ENCODE measurements at regions not wholly inside any gene's neighbourhood (a gene's known extent, or its start where the extent isn't known, plus 50 kb on each side); places are given as distances from the start of the nearest gene placed in this dataset.

DNA sequence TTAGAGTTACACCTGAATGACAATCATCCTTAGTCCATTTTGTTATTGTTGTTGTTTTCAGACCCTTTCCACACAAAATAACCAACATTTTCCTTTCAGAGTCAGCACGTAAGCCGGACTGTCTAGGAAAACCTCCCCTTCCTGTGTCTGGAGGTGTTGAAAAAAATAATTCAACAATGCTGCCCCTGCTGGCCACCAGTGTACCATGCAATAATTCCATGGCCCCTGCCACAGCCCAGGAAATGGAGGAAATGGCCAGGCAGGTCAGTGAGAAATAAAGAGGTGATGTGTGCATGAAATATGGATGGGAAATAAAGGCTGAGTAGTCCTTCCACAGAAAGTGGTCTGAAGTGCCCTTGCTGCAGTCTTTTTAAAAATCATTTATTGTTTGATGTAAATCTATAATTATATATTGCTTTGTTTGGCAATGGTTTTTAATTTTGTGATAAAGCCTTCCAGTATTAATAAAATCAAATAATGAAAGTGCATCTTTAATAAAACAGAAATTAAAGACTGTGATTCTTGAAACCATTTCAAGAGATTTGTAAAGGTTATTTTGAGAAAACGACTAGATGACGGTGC is 152.8 kb upstream of the PAPPA start:
- TF ChIP-seq, protein P1, sequence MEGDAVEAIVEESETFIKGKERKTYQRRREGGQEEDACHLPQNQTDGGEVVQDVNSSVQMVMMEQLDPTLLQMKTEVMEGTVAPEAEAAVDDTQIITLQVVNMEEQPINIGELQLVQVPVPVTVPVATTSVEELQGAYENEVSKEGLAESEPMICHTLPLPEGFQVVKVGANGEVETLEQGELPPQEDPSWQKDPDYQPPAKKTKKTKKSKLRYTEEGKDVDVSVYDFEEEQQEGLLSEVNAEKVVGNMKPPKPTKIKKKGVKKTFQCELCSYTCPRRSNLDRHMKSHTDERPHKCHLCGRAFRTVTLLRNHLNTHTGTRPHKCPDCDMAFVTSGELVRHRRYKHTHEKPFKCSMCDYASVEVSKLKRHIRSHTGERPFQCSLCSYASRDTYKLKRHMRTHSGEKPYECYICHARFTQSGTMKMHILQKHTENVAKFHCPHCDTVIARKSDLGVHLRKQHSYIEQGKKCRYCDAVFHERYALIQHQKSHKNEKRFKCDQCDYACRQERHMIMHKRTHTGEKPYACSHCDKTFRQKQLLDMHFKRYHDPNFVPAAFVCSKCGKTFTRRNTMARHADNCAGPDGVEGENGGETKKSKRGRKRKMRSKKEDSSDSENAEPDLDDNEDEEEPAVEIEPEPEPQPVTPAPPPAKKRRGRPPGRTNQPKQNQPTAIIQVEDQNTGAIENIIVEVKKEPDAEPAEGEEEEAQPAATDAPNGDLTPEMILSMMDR (IDR thresholded peaks at IDR 0.05; ENCODE audit: extremely low read depth, insufficient read depth, missing control alignments): peak; percentile 52
- in situ Hi-C loops (cut with MboI; ENCODE audit: low pct_unique_long_range_greater_than_20kb, low sequenced_read_pairs, unreplicated experiment): no loop called here
- DNase-seq (ENCODE audit: low spot score): no peak

DNA sequence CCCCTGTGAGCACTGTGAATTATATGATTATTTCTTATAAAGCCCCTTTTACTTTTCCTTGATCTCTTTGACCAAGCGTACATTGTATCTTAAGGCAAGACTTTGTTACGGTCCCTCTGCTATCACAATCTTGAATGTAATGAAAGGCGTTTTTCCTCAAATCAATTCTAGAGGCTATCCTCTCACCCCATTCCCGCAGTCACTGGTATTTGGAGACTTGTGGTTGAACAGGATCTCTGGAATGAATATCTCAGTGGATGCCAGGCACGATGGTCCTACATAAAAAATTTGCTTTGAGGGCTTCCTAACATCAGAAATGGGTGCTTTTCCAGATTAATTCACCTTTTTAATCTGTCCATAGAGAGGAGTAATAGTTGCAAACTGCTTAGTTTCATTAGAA is 151.4 kb upstream of the PAPPA start:
- DNase-seq (ENCODE audit: low spot score): no peak
- in situ Hi-C loops (cut with MboI; ENCODE audit: low pct_unique_long_range_greater_than_20kb, low sequenced_read_pairs, unreplicated experiment): no loop called here
- TF ChIP-seq, protein P1 (IDR thresholded peaks at IDR 0.05; ENCODE audit: extremely low read depth, insufficient read depth, missing control alignments): no peak

DNA sequence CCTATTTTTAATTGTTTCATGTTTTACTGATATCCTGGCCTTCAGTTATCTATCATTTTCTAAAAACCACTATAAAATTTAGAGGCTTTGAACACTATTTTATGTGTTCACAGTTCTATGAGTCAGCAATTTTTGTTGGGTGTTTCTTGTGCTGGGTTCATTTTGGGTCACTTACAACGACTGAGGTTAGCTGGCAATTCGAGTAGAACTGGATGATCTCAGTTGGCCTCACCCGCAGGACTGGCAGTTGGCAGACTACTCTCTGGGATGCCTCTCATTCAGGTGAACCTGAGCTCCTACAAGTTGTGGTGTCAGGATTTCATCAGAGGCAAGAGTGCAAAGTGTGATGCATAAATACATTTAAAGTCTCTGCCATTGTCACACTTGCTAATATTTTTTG is 151.0 kb upstream of the PAPPA start:
- DNase-seq (ENCODE audit: low spot score): no peak
- TF ChIP-seq, protein P1 (IDR thresholded peaks at IDR 0.05; ENCODE audit: extremely low read depth, insufficient read depth, missing control alignments): no peak
- in situ Hi-C loops (cut with MboI; ENCODE audit: low pct_unique_long_range_greater_than_20kb, low sequenced_read_pairs, unreplicated experiment): no loop called here

DNA sequence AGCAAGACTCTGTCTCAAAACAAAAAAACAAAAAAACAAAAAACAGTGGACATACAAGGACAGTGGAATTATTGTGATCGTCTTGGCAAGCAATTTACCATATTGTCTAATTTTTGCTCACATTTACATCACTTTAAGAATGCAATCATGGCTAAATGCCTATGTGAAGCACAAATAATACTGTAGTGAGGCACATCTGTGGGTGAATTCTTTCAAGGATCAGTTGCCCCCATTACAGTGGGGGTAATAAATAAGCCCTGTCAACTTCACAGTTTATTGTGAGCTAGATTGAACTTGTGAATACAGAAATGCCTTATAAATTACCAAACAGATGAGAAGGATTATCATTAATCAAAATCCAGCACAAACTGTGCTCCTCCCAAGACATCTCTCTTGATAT is 150.2 kb upstream of the PAPPA start:
- TF ChIP-seq, protein P1 (IDR thresholded peaks at IDR 0.05; ENCODE audit: extremely low read depth, insufficient read depth, missing control alignments): no peak
- in situ Hi-C loops (cut with MboI; ENCODE audit: low pct_unique_long_range_greater_than_20kb, low sequenced_read_pairs, unreplicated experiment): no loop called here
- no peak for DNase-seq (ENCODE audit: low spot score)

DNA sequence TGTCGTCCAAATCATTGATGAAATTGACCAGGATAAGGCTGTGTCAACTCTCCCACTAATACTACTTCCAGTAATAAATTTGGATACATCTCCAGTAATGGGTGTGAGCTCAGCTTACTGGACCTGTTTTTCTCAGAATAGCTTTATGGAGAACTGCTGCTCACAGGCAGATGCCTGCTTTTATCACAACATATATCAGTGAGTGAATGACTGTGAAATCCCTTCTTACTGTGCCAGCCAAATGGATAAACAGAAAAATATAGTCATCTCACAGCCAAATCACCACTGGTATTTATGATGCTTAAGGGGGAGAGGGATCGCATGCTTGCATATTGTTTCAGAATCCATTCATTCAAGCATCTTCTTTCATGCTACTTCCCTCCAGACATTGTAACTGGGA is 148.4 kb upstream of the PAPPA start:
- DNase-seq (ENCODE audit: low spot score): no peak
- in situ Hi-C loops (cut with MboI; ENCODE audit: low pct_unique_long_range_greater_than_20kb, low sequenced_read_pairs, unreplicated experiment): no loop called here

DNA sequence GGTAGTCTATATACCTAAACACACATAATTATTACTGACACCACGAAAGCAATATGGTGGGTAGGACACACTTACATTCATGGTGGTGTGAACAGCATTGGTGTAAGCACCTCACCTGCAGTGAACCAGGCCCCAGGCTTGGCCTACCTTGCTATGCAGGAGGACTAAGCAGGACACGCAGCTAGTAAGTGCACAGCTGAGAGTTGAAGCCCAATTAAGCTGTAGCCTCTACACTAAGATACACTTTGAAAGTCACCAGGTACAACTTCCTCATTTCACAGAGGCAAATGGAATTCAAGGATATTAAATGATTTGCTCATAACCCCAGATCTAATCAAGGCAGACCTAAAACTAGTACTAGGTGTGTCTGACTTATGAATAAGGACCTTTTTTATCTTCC is 145.8 kb upstream of the PAPPA start:
- in situ Hi-C loops (cut with MboI; ENCODE audit: low pct_unique_long_range_greater_than_20kb, low sequenced_read_pairs, unreplicated experiment): no loop called here
- TF ChIP-seq, protein P1 (IDR thresholded peaks at IDR 0.05; ENCODE audit: extremely low read depth, insufficient read depth, missing control alignments): no peak

More for the DNA sequence above, 148.4 kb upstream of the PAPPA start:
- TF ChIP-seq, protein P1 (IDR thresholded peaks at IDR 0.05; ENCODE audit: extremely low read depth, insufficient read depth, missing control alignments): no peak

DNA sequence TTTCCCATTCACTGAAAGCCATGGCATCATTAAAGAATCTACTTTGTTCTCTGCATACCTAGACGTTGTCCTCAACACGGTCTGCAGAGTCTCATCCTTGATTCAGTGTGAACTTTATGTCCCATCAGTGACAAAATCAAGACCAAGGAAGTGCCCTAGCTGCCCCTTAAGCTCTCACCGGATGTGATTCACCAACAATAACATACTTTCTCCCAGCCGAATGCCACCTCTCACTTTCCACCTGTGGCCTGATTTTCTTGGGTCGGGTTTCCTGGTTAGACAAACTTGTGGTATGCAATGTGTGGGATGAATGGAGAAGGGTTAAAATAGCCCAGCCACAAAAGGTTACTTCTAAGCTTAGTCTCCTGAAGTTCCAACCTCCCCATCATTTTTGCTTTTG is 145.3 kb upstream of the PAPPA start:
- TF ChIP-seq, protein P1 (IDR thresholded peaks at IDR 0.05; ENCODE audit: extremely low read depth, insufficient read depth, missing control alignments): no peak
- DNase-seq (ENCODE audit: low spot score): no peak
- in situ Hi-C loops (cut with MboI; ENCODE audit: low pct_unique_long_range_greater_than_20kb, low sequenced_read_pairs, unreplicated experiment): no loop called here

More for the DNA sequence above, 145.8 kb upstream of the PAPPA start:
- no peak for DNase-seq (ENCODE audit: low spot score)
